HCT116 (cell line): ENCODE measurements at regions not wholly inside any gene's neighbourhood (a gene's known extent, or its start where the extent isn't known, plus 50 kb on each side); places are given as distances from the start of the nearest gene placed in this dataset.
A peak's percentile ranks its signal among the peaks of the same experiment; 100 is the strongest.

ENCODE experiments used
- ATAC-seq: fragments of 200-7000 bp; cut with Tn5 transposase; 2 replicates; pipeline ENCODE4 v1.9.1; 2020; ENCODE audit warnings: mild to moderate bottlenecking, moderate library complexity
- BruUV-seq: library from RNA; stranded (reverse); fragments of 400-500 nt; replicated peaks from 2 replicates; lab custom pipeline; 2021; lab: Mats Ljungman, UMichigan
- CTCF ChIA-PET: fragments of 300-600 bp; sonication (Branson Sonifier 250); formaldehyde crosslinking; loops from one replicate; lab custom pipeline; 2021; ENCODE audit warnings: antibody characterized with exemption; lab: Charles Lee
- POLR2A ChIA-PET: fragments of 300-600, 350-600 bp; sonication (Branson Sonifier 250); formaldehyde crosslinking; loops from one replicate; lab custom pipeline; 2021; ENCODE audit warnings: antibody characterized with exemption; lab: Charles Lee
- RAD21 ChIA-PET, 2 experiments: fragments of 300-600 bp; sonication (Branson Sonifier 250); formaldehyde crosslinking; loops; one replicate each; lab custom pipeline; 2023; ENCODE audit warnings: low total read pairs in 2 of 2; ENCODE audit not compliant: uncharacterized antibody in 2 of 2, unreplicated experiment in 2 of 2, low non-redundant PET in 1 of 2; lab: Charles Lee
- DNase-seq: peaks from one replicate; pipeline ENCODE4 v3.0.0-alpha.2; 2010; ENCODE audit warnings: low read depth, low spot score
- H2AFZ ChIP-seq: fragments of 200-600 bp; shearing (Covaris generic), sonication (generic); 2 replicates; pipeline ENCODE4 v1.6.1; 2017; ENCODE audit warnings: low read depth, mixed run types, mixed read lengths, antibody characterized with exemption, low read length; ENCODE audit not compliant: poor library complexity, severe bottlenecking
- H3K27ac ChIP-seq: 2 replicates; pipeline ENCODE4 v1.5.1; 2012; ENCODE audit warnings: low read depth, low read length
- H3K27me3 ChIP-seq: fragments of 200-600 bp; sonication (generic); 2 replicates; pipeline ENCODE4 v1.6.1; 2016; ENCODE audit warnings: mixed run types, low read length, mixed read lengths; ENCODE audit not compliant: insufficient read depth
- H3K36me3 ChIP-seq, 2 experiments: fragments of 200-500 bp in 1 of 2; fragments of 200-600 bp in 1 of 2; sonication (Bioruptor generic) in 1 of 2; sonication (generic) in 1 of 2; 2 replicates each; pipeline versions ENCODE4 v1.5.1 to v1.6.1; 2014 to 2016; ENCODE audit warnings: low read length in 2 of 2, inconsistent platforms in 1 of 2, mixed read lengths in 1 of 2, mixed run types in 1 of 2; ENCODE audit not compliant: insufficient read depth in 2 of 2, control insufficient read depth in 1 of 2
- H3K4me1 ChIP-seq, 2 experiments: fragments of 200-600 bp in 1 of 2; sonication (generic) in 1 of 2; 2 replicates each; pipeline versions ENCODE4 v1.5.1 to v1.6.1; 2012 to 2017; ENCODE audit warnings: low read length in 2 of 2, inconsistent platforms in 1 of 2, mild to moderate bottlenecking in 1 of 2, mixed read lengths in 1 of 2, mixed run types in 1 of 2, moderate library complexity in 1 of 2; ENCODE audit not compliant: insufficient read depth in 2 of 2, control insufficient read depth in 1 of 2
- H3K4me2 ChIP-seq: fragments of 200-600 bp; sonication (generic); 2 replicates; pipeline ENCODE4 v1.6.1; 2017; ENCODE audit warnings: mixed run types, low read length, mixed read lengths
- H3K4me3 ChIP-seq, 2 experiments: fragments of 200-600 bp in 1 of 2; sonication (generic) in 1 of 2; replicated peaks in 1 of 2; 2 replicates each; pipeline ENCODE4 v1.5.1; 2011 to 2016; ENCODE audit warnings: low read length in 2 of 2, control low read depth in 1 of 2, low read depth in 1 of 2, mild to moderate bottlenecking in 1 of 2, mixed read lengths in 1 of 2, mixed run types in 1 of 2
- H3K79me2 ChIP-seq: fragments of 200-600 bp; sonication (generic); 2 replicates; pipeline ENCODE4 v1.6.1; 2017; ENCODE audit warnings: mild to moderate bottlenecking, mixed run types, low read length, moderate library complexity, mixed read lengths; ENCODE audit not compliant: insufficient read depth
- H3K9ac ChIP-seq: fragments of 200-600 bp; sonication (generic); 2 replicates; pipeline ENCODE4 v1.6.1; 2016; ENCODE audit warnings: low read length, mixed read lengths
- H3K9me2 ChIP-seq: fragments of 200-600 bp; sonication (generic), shearing (Covaris generic); 2 replicates; pipeline ENCODE4 v1.6.1; 2017; ENCODE audit warnings: mixed run types, mild to moderate bottlenecking, moderate library complexity; ENCODE audit not compliant: insufficient read depth
- H3K9me3 ChIP-seq, 2 experiments: fragments of 200-500 bp in 1 of 2; fragments of 200-600 bp in 1 of 2; sonication (Bioruptor generic) in 1 of 2; sonication (generic) in 1 of 2; 2 replicates each; pipeline ENCODE4 v1.6.1; 2014 to 2017; ENCODE audit warnings: low read length in 2 of 2, mixed read lengths in 2 of 2, inconsistent platforms in 1 of 2, low read depth in 1 of 2, mild to moderate bottlenecking in 1 of 2, mixed run types in 1 of 2, moderate library complexity in 1 of 2; ENCODE audit not compliant: control insufficient read depth in 1 of 2, insufficient read depth in 1 of 2
- H4K20me1 ChIP-seq: fragments of 200-600 bp; sonication (generic), shearing (Covaris generic); 2 replicates; pipeline ENCODE4 v1.6.1; 2017; ENCODE audit warnings: mixed run types, mild to moderate bottlenecking, moderate library complexity; ENCODE audit not compliant: insufficient read depth
- CBX3 ChIP-seq: IDR thresholded peaks from 2 replicates; pipeline ENCODE4 v1.6.1; 2012; ENCODE audit warnings: low read depth
- CEBPB ChIP-seq: IDR thresholded peaks from 2 replicates; pipeline ENCODE4 v1.6.1; 2012; ENCODE audit warnings: low read depth
- CTCF ChIP-seq, 3 experiments: fragments of 200-600 bp in 1 of 3; sonication (generic) in 1 of 3; IDR thresholded peaks in 2 of 3; conservative IDR thresholded peaks in 1 of 3; 2 replicates each; pipeline ENCODE4 v1.5.1; 2012 to 2017; ENCODE audit warnings: low read depth in 2 of 3, low read length in 2 of 3, antibody characterized with exemption in 1 of 3, borderline replicate concordance in 1 of 3, control low read depth in 1 of 3, mild to moderate bottlenecking in 1 of 3, mixed read lengths in 1 of 3, mixed run types in 1 of 3, moderate library complexity in 1 of 3; ENCODE audit not compliant: insufficient read depth in 1 of 3
- EGR1 ChIP-seq: IDR thresholded peaks from 2 replicates; pipeline ENCODE4 v1.6.1; 2012; ENCODE audit warnings: low read depth
- ELF1 ChIP-seq: IDR thresholded peaks from 2 replicates; pipeline ENCODE4 v1.6.1; 2012; ENCODE audit warnings: low read depth, borderline replicate concordance
- EZH2 ChIP-seq: fragments of 200-600 bp; sonication (generic); IDR thresholded peaks from 2 replicates; pipeline ENCODE4 v1.6.1; 2017; ENCODE audit warnings: antibody characterized with exemption, mixed run types
- FOSL1 ChIP-seq: IDR thresholded peaks from 2 replicates; pipeline ENCODE4 v1.6.1; 2012; ENCODE audit warnings: low read depth
- JUND ChIP-seq: IDR thresholded peaks from 2 replicates; pipeline ENCODE4 v1.6.1; 2012
- MAX ChIP-seq: IDR thresholded peaks from 2 replicates; pipeline ENCODE4 v1.6.1; 2012
- POLR2A ChIP-seq: IDR thresholded peaks from 2 replicates; pipeline ENCODE4 v1.7.0; 2011; ENCODE audit warnings: borderline replicate concordance; ENCODE audit not compliant: insufficient read depth, insufficient read length; ENCODE audit errors: extremely low read depth
- RAD21 ChIP-seq: IDR thresholded peaks from 2 replicates; pipeline ENCODE4 v1.6.1; 2012; ENCODE audit warnings: low read depth, mild to moderate bottlenecking
- REST ChIP-seq: IDR thresholded peaks from 2 replicates; pipeline ENCODE4 v1.6.1; 2012; ENCODE audit warnings: low read depth
- SIN3A ChIP-seq: IDR thresholded peaks from 2 replicates; pipeline ENCODE4 v1.6.1; 2012; ENCODE audit warnings: low read depth
- SRF ChIP-seq: IDR thresholded peaks from 2 replicates; pipeline ENCODE4 v1.6.1; 2012; ENCODE audit warnings: low read depth
- TCF7L2 ChIP-seq: IDR thresholded peaks from 2 replicates; pipeline ENCODE4 v1.7.0; 2011; ENCODE audit warnings: borderline replicate concordance, inconsistent platforms; ENCODE audit not compliant: insufficient read depth, insufficient read length; ENCODE audit errors: extremely low read depth
- YY1 ChIP-seq: IDR thresholded peaks from 2 replicates; pipeline ENCODE4 v1.6.1; 2011; ENCODE audit warnings: low read length, low read depth, moderate library complexity, mild to moderate bottlenecking; ENCODE audit not compliant: insufficient replicate concordance; ENCODE audit errors: extremely low read depth
- ZBTB33 ChIP-seq: IDR thresholded peaks from 2 replicates; pipeline ENCODE4 v1.6.1; 2011; ENCODE audit warnings: mild to moderate bottlenecking, low read length, moderate library complexity; ENCODE audit not compliant: insufficient replicate concordance; ENCODE audit errors: extremely low read depth
- intact Hi-C: fragments of 100-400 bp; cut with micrococcal nuclease; formaldehyde crosslinking; loops from 2 replicates; pipeline ENCODE4 v1.10.0; 2022

- H3K4me2 ChIP-seq, result no peak overlapping the region
- no peak overlapping the region for H3K4me3 ChIP-seq
- BruUV-seq, result no TSS peak
- no peak for TF ChIP-seq ELF1
- TF ChIP-seq MAX, result no peak
- TF ChIP-seq POLR2A, result no peak
- TF ChIP-seq YY1, result no peak
- no peak for TF ChIP-seq FOSL1
- TF ChIP-seq EGR1, result no peak
- no peak for TF ChIP-seq RAD21
- no peak for TF ChIP-seq SIN3A
- TF ChIP-seq CEBPB, result no peak
- no peak for TF ChIP-seq REST
- no peak for TF ChIP-seq CTCF (IDR thresholded peaks at IDR 0.05 in 2 of 3, conservative IDR thresholded peaks at IDR 0.05 in 1 of 3; ENCODE audit: borderline replicate concordance in 1 of 3, insufficient read depth in 1 of 3, low read depth in 2 of 3, low read length in 2 of 3)
- TF ChIP-seq TCF7L2, result no peak
- no peak for TF ChIP-seq CBX3
- TF ChIP-seq ZBTB33, result no peak
- TF ChIP-seq SRF, result no peak
- no peak for TF ChIP-seq EZH2
- no peak for TF ChIP-seq JUND
- intact Hi-C loops, result no loop called here
- 0 out of 2 replicates have a peak, but pooled peaks cover 4% of the 10 kb centered on the region for H3K27me3 ChIP-seq
- no peak for DNase-seq
- peaks cover 33 to 70% of the 10 kb centered on the region in 2 experiments for H3K4me1 ChIP-seq
- no peaks in the 10 kb centered on the region for H3K9me2 ChIP-seq
- H3K27ac ChIP-seq, result peak overlapping the region; percentile 83; the same call in 1 of the 2 replicates
- H3K9me3 ChIP-seq, result no peaks in the 10 kb centered on the region
- no peak overlapping the region for H3K9ac ChIP-seq
- H4K20me1 ChIP-seq, result no peaks in the 10 kb centered on the region
- H3K36me3 ChIP-seq, result no peaks in the 10 kb centered on the region
- H2AFZ ChIP-seq, result no peak overlapping the region
- CTCF ChIA-PET, result no interaction called here
- RAD21 ChIA-PET, result no interaction called here
- POLR2A ChIA-PET, result no interaction called here
- ATAC-seq, result no peak
- no peaks in the 10 kb centered on the region for H3K79me2 ChIP-seq
Observed at GRCh38 chr5:175380701-175381100, 63.3 kb downstream of the DRD1 start.
